ENCODE measurements at regions not wholly inside any gene's neighbourhood (a gene's known extent, or its start where the extent isn't known, plus 50 kb on each side); places are given as distances from the start of the nearest gene placed in this dataset.
"Not testable (repeated sequence)": the region's sequence is repeated elsewhere in the genome, so short reads cannot be mapped to it uniquely, and the experiment has no call there.

DNA sequence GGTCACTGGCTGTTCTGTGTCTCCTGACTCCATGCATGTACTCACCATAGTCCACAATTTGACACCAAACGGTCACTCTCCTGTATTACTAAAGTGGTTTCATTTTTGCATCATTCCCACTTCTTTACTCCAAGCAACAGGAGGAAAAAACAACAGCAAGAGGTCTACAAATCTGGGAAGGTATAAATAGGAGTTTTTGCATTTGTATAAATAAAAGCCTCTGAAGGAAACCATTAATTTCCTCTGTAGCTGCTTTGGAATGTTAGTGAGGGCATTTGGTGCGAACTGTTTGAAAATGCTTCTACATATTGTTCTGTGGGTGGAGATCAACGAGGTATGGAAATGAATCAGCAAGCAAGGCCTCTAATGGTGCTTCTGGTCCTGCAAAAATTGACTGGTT lies 148.5 kb upstream of the DLX2 start:
- Histone ChIP-seq H3K9me3 (ENCODE audit: control insufficient read depth, low read length) (no peaks in the 10 kb centered on the region), H3K9ac (ENCODE audit: low read length) (no peak overlapping the region), H3K36me3 (ENCODE audit: control insufficient read depth, insufficient read depth, low read length) (no peaks in the 10 kb centered on the region), H3K4me1 (ENCODE audit: control insufficient read depth, insufficient read depth, low read length) (peaks cover 7% of the 10 kb centered on the region), H3K4me3 (ENCODE audit: low read length) (no peak overlapping the region), H3K27me3 (ENCODE audit: control insufficient read depth, insufficient read depth, low read length) (no peaks in the 10 kb centered on the region)

DNA sequence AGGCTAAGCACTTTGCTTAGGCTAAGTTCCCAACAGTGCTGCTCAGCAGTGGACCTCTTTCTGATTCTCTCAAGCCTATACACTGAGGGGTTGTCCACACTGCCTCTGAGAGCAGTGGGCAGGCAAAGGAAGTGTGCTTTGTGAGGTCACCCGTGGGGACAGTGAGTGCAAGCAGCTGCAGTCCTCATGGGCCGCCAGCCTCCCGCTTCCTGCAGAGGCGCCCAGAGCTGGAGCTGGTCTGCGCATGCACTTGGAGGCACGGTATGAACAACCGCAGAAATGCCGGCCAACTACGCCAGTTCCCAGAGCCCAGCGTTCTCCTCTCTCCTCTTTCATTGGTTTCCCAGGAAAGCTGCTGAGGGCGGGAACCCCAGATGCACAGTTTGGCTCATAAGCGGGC lies 149.5 kb upstream of the DLX2 start:
- Histone ChIP-seq H3K27me3 (ENCODE audit: control insufficient read depth, insufficient read depth, low read length) (no peaks in the 10 kb centered on the region), H3K4me3 (ENCODE audit: low read length) (no peak overlapping the region), H3K9ac (ENCODE audit: low read length) (no peak overlapping the region), H3K4me1 (ENCODE audit: control insufficient read depth, insufficient read depth, low read length) (peaks cover 7% of the 10 kb centered on the region), H3K36me3 (ENCODE audit: control insufficient read depth, insufficient read depth, low read length) (no peaks in the 10 kb centered on the region), H3K9me3 (ENCODE audit: control insufficient read depth, low read length) (no peaks in the 10 kb centered on the region)

DNA sequence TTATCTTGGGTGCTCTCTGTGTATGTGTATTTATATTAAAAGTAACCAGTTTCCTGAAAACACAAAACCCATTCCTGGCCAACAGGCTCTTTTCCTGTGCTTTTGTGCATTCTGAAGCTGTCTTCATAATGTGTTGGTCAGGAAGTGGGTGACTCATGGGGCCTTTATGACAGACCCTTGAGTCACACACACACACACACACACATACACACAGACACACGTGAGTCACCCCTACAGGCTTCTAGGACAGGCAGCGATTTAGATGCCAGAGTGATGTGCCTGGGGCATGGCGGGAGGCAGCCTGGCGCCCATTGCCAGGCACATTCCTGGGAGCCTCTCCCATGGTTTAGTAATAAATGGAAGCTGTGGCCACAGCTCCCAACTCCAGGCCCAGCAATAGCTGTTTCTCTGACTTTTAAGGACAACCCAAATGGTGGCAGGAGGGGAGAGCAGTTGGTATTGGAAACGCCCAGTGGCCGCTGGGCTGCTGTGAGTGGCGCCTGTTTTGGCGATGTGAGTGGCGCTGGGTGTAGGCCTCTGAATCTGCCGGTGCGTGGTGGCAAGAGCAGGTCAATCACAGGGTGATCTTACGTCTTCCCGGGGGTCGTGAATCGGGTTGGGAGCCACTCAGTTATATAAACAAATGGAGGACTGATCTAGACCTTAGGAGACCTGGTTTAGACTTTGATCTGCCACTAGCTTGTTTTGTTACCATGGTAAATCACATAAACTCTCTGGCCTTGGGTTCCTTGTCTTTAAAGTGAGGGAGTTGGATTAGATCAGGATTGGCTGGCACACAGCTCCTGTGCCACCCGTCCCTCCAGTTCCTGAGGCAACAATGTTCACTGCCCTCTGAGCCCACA lies 150.7 kb upstream of the DLX2 start:
- no peaks in the 10 kb centered on the region for H3K36me3 ChIP-seq (ENCODE audit: control insufficient read depth, insufficient read depth, low read length)
- H3K9ac ChIP-seq (ENCODE audit: low read length): no peak overlapping the region
- H3K4me3 ChIP-seq (ENCODE audit: low read length): no peak overlapping the region
- H3K9me3 ChIP-seq (ENCODE audit: control insufficient read depth, low read length): no peaks in the 10 kb centered on the region
- peaks cover 7% of the 10 kb centered on the region for H3K4me1 ChIP-seq (ENCODE audit: control insufficient read depth, insufficient read depth, low read length)
- H3K27me3 ChIP-seq (ENCODE audit: control insufficient read depth, insufficient read depth, low read length): no peaks in the 10 kb centered on the region

DNA sequence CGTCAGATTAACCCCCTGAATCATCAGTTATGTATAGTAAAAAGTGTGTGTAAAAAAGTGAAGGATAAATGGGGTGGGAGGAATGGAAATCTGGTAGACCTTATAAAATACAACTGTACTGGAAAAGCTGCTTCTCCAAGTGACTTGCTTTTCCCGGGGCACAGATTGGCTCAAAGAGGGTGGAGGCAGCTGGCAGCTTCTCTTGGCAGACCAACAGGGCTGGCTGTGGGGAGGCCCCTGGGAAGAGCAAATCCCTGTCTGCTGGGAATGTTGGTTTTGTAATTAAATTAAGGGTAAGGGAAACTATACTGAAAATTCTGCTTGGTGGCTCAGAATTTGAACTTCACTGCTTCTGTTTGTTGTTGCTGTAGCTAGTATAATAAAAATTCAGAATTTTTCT lies 154.2 kb upstream of the DLX2 start:
- Histone ChIP-seq H3K4me1 (ENCODE audit: control insufficient read depth, insufficient read depth, low read length) (peaks cover 7% of the 10 kb centered on the region), H3K9ac (ENCODE audit: low read length) (no peak overlapping the region), H3K9me3 (ENCODE audit: control insufficient read depth, low read length) (no peaks in the 10 kb centered on the region), H3K4me3 (ENCODE audit: low read length) (no peak overlapping the region), H3K36me3 (ENCODE audit: control insufficient read depth, insufficient read depth, low read length) (no peaks in the 10 kb centered on the region), H3K27me3 (ENCODE audit: control insufficient read depth, insufficient read depth, low read length) (no peaks in the 10 kb centered on the region)

GRCh38 chr2:172259827-172260226 lies 157.1 kb upstream of the DLX2 start:
- Histone ChIP-seq H3K27me3 (ENCODE audit: control insufficient read depth, insufficient read depth, low read length) (no peaks in the 10 kb centered on the region), H3K4me3 (ENCODE audit: low read length) (no peak overlapping the region), H3K9me3 (ENCODE audit: control insufficient read depth, low read length) (no peaks in the 10 kb centered on the region), H3K36me3 (ENCODE audit: control insufficient read depth, insufficient read depth, low read length) (no peaks in the 10 kb centered on the region), H3K4me1 (ENCODE audit: control insufficient read depth, insufficient read depth, low read length) (no peaks in the 10 kb centered on the region), H3K9ac (ENCODE audit: low read length) (no peak overlapping the region)

- Histone ChIP-seq H3K27me3 (ENCODE audit: control insufficient read depth, insufficient read depth, low read length) (no peaks in the 10 kb centered on the region), H3K4me3 (ENCODE audit: low read length) (no peak overlapping the region), H3K9me3 (ENCODE audit: control insufficient read depth, low read length) (no peaks in the 10 kb centered on the region), H3K4me1 (ENCODE audit: control insufficient read depth, insufficient read depth, low read length) (no peaks in the 10 kb centered on the region), H3K9ac (ENCODE audit: low read length) (no peak overlapping the region), H3K36me3 (ENCODE audit: control insufficient read depth, insufficient read depth, low read length) (no peaks in the 10 kb centered on the region)
Observed at GRCh38 chr2:172260336-172260735, 157.6 kb upstream of the DLX2 start.

GRCh38 chr2:172261292-172261691 lies 158.6 kb upstream of the DLX2 start:
- Histone ChIP-seq H3K9me3 (ENCODE audit: control insufficient read depth, low read length) (no peaks in the 10 kb centered on the region), H3K27me3 (ENCODE audit: control insufficient read depth, insufficient read depth, low read length) (no peaks in the 10 kb centered on the region), H3K4me1 (ENCODE audit: control insufficient read depth, insufficient read depth, low read length) (no peaks in the 10 kb centered on the region), H3K36me3 (ENCODE audit: control insufficient read depth, insufficient read depth, low read length) (no peaks in the 10 kb centered on the region), H3K9ac (ENCODE audit: low read length) (no peak overlapping the region), H3K4me3 (ENCODE audit: low read length) (no peak overlapping the region)

DNA sequence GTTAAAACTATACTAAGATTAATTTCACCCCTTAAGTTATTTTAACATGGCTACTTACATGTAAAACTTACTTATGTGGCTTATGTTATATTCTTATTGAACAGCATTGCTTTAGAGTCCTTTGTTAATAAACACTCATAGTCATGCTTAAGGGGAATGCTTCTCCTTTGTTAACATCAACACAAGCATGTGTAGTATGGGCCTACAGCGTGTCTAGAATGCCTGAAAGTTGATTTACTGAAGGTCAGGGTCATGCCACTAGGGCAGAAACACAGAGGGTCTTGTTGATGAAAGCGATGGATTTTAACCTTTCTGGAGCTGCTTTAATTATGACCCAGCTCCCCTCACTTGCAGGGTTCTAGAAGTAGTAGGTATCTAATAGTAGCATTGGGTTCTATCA lies 159.8 kb upstream of the DLX2 start:
- Histone ChIP-seq H3K4me1 (ENCODE audit: control insufficient read depth, insufficient read depth, low read length) (no peaks in the 10 kb centered on the region), H3K9ac (ENCODE audit: low read length) (no peak overlapping the region), H3K27me3 (ENCODE audit: control insufficient read depth, insufficient read depth, low read length) (no peaks in the 10 kb centered on the region), H3K4me3 (ENCODE audit: low read length) (no peak overlapping the region), H3K36me3 (ENCODE audit: control insufficient read depth, insufficient read depth, low read length) (no peaks in the 10 kb centered on the region), H3K9me3 (ENCODE audit: control insufficient read depth, low read length) (no peaks in the 10 kb centered on the region)

DNA sequence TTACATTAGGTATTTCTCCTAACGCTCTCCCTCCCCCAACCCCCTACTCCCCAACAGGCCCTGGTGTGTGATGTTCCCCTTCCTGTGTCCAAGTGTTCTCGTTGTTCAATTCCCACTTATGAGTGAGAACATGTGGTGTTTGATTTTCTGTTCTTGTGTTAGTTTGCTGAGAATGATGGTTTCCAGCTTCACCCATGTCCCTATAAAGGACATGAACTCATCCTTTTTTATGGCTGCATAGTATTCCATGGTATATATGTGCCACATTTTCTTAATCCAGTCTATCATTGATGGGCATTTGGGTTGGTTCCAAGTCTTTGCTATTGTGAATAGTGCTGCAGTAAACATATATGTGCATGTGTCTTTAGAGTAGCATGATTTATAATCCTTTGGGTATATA lies 162.1 kb upstream of the DLX2 start:
- not testable (repeated sequence) for H3K36me3 ChIP-seq (ENCODE audit: control insufficient read depth, insufficient read depth, low read length); H3K4me3 ChIP-seq (ENCODE audit: low read length); H3K9me3 ChIP-seq (ENCODE audit: control insufficient read depth, low read length); H3K4me1 ChIP-seq (ENCODE audit: control insufficient read depth, insufficient read depth, low read length); H3K27me3 ChIP-seq (ENCODE audit: control insufficient read depth, insufficient read depth, low read length); H3K9ac ChIP-seq (ENCODE audit: low read length)

- not testable (repeated sequence) for H3K9me3 ChIP-seq (ENCODE audit: control insufficient read depth, low read length); H3K9ac ChIP-seq (ENCODE audit: low read length); H3K4me3 ChIP-seq (ENCODE audit: low read length); H3K27me3 ChIP-seq (ENCODE audit: control insufficient read depth, insufficient read depth, low read length); H3K36me3 ChIP-seq (ENCODE audit: control insufficient read depth, insufficient read depth, low read length)
- peaks cover 11% of the 10 kb centered on the region for H3K4me1 ChIP-seq (ENCODE audit: control insufficient read depth, insufficient read depth, low read length)
Observed at GRCh38 chr2:172269507-172270244, 157.7 kb upstream of the ITGA6 start.

DNA sequence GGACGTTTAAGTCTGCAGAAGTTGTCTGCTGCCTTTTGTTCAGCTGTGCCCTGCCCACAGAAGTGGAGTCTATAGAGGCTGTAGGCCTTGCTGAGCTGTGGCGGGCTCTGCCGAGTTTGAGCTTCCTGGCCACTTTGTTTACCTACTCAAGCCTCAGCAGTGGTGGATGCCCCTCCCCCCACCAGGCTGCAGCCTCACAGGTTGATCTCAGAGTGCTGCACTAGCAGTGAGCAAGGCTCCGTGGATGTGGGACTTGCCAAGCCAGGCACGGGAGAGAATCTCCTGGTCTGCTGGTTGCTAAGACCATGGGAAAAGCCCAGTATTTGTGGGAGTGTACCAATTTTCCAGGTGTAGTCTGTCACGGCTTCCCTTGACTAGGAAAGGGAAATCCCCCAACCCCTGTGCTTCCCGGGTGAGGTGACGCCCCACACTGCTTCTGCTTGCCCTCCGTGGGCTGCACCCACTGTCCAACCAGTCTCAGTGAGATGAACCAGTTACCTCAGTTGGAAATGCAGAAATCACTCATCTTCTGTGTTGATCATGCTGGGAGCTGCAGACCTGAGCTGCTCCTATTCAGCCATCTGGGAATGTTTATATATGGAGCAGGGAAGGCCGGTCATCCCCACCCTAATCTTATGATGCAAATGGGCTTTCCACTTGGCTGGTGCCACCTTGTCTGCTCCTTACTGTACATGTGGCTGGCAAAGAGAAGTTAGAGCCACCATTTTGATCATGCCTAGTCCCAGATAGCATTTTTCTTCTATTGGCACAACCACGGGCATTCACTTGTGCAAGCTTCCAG lies 156.9 kb upstream of the ITGA6 start:
- no peak overlapping the region for H3K4me3 ChIP-seq (ENCODE audit: low read length)
- no peak overlapping the region for H3K9ac ChIP-seq (ENCODE audit: low read length)
- peaks cover 11% of the 10 kb centered on the region for H3K4me1 ChIP-seq (ENCODE audit: control insufficient read depth, insufficient read depth, low read length)
- no peaks in the 10 kb centered on the region for H3K9me3 ChIP-seq (ENCODE audit: control insufficient read depth, low read length)
- H3K36me3 ChIP-seq (ENCODE audit: control insufficient read depth, insufficient read depth, low read length): no peaks in the 10 kb centered on the region
- H3K27me3 ChIP-seq (ENCODE audit: control insufficient read depth, insufficient read depth, low read length): no peaks in the 10 kb centered on the region
